IPS DF 4.7 (cell line): ENCODE measurements at regions not wholly inside any gene's neighbourhood (a gene's known extent, or its start where the extent isn't known, plus 50 kb on each side); places are given as distances from the start of the nearest gene placed in this dataset.
"Not testable (repeated sequence)": the region's sequence is repeated elsewhere in the genome, so short reads cannot be mapped to it uniquely, and the experiment has no call there.

Source experiments
- DNase-seq: peaks from one replicate; pipeline ENCODE4 v3.0.0-alpha.2; 2013; ENCODE audit warnings: low spot score; ENCODE audit errors: extremely low read depth

DNA sequence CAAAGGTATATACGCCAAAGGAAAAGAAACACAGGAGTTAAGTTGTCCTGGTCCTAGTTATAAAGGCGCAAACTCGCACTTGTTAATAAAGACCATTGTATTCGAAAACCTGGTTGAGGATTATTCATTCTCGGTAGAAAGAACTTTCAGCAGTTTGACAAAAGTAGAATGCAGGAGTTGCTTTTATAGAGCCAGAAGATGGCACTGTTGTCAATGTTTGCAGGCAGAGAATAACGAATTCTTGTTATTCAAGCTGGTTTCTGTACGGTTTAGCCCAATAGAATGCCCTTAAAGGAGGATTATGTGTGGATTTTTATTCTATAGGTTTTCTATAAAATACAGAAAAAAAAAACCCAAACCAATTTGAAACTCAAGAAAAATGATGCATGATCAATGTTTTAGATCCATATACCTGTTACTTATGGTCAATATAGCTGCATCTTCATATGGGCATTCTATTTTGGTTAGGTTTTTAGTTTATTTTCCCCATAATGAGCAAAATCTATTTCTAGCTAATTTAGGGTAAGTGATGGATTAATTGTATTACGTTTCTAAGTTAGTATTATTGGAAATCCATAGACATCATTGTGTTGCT is 510.3 kb downstream of the PLCL1 start:
- no peak for DNase-seq

DNA sequence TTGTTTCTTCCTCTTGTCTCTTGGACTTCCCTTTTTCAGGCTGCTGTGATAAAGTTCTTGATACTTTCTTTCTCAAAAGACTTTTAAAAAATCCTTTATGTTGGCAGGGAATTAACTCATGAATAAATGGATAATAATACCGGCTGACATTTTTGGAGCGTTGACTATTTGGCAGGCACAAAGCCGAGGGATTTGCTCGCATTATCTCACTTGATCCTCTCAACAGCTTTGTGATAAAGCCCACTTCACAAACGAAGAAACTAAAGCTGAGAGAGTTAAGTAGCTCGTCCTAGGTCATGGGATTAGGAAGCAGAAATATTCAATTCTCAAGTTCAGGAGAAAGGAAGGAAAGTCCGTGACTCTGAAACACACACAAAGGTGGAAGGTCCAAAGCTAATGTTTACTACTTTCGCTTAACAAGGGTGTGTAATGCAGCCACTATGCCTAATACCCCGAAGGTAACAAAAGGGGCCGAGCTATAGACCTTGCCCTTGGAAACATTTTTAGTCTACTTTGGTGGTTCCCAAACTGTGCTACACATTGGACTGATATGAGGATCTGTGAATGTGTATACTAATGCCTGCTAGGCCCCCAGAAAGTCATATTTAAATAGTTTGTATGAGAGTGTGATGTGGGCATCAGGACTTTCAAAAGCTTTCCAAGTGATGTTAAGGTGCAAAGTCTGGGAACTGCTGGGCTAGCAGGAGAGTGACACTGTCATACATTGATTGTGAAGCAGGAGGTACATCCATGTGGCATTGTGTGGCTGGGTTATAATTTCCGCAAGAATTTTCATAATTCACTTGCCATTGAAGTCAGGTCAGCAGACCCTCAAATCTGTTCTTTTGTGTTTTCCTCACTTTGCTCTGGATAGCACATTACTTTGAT is 508.4 kb downstream of the PLCL1 start:
- no peak for DNase-seq

DNA sequence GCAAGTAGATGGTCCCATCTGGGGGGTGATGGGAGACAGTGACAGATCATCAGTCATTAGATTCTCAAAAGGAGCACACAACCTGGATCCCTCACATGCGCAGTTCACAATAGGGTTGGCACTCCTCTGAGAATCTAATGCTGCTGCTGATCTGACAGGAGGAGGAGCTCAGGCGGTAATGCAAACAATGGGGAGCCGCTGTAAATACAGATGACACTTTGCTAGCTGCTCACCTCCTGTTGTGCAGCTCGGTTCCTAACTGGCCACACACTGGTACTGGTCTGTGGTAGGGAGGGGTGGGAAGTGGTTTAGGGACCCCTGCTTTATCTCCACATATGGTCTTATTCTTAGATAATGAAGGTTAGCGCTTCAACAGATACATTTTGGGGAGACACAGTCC is 506.6 kb downstream of the PLCL1 start:
- no peak for DNase-seq

DNA sequence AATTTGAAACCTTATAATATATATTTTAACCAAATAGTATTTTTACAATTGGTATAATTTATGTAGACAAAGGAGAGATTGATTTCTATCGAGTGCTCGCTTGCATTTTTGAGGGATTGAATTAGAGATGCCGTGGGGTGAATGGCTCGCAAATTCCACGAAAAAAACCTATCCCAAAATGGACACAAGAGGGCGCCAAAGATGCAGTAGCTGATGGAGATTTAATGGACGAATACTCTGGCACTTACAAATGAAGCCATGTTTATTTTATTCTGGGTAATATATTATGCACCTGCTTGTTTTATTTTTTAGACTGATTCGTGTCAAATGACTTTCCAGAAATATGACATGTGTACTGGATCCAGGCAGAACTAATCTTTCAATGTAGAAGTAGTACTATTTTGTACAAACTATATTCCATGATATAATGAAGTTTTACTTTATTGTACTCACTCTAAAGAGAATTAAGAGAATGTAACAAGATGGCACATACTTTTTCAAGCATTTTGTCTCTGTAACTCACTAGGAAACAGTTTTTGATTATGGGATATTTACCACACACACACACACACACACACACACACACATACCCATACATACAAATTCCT is 505.4 kb downstream of the PLCL1 start:
- DNase-seq, result no peak

DNA sequence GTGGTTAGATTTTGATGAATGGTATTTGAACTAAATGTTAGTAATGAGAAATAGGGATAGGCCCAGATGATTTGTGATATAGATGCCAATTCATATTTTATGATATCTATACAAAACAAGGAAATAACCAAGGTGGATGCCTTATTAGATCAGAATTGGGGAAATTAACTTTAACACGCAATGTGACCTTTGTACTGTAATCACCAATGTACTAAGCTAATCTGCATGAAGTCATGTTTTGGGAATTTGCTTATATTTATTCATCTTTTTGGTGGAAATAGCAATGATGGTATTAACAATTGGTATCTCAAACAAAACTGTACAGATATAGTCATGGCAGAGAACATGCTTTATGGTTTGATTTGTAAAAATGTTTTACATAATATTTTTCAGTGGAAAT is 504.7 kb downstream of the PLCL1 start:
- no peak for DNase-seq

DNA sequence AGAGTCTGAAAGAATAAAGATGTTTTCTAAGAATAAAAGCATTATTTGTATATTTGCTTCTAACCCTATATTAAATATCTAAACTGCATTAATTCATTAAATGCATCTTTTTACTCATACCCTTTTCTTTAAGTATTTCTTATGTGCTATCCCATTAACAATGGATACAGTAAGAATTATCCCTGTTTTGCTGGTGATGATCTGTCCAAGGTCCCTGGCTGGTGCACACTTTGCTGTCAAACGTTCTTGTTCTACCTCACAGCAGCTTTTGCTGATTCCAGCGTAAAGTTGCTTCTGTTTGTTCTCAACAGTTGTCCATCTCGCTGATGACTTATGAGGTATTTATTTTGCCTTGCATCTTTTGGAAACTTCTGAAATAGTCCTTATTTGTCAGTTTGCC is 504.0 kb downstream of the PLCL1 start:
- no peak for DNase-seq

- DNase-seq, result no peak
Measured at GRCh38 chr2:198307093-198307492, 502.7 kb downstream of the PLCL1 start.

- no peak for DNase-seq
Measured at GRCh38 chr2:198304859-198305258, 500.5 kb downstream of the PLCL1 start.

GRCh38 chr2:198297350-198297749 is 493.0 kb downstream of the PLCL1 start:
- DNase-seq, result no peak

GRCh38 chr2:198296665-198297308 is 492.4 kb downstream of the PLCL1 start:
- DNase-seq, result peak; percentile 71

GRCh38 chr2:198293281-198293680 is 488.9 kb downstream of the PLCL1 start:
- no peak for DNase-seq

DNA sequence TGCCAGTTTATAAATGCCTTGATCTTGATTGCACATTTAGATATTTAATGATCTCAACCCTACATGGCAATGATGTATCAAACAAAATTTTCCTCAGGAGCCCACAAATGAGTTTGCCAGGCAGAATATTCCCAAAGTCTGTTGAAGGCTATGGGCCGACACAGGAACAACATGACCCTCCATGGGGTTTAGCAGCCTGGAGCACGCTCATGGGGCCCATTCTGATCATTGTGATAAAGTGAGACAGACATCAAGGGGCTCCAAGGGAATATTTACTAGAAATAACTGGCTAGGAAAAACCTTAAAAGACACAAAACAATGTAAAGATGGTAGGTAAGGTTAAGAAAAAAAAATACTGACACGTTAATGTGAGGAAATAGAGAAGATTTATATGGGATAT is 485.4 kb downstream of the PLCL1 start:
- DNase-seq, result no peak

GRCh38 chr2:198287706-198288105 is 483.3 kb downstream of the PLCL1 start:
- no peak for DNase-seq

GRCh38 chr2:198285216-198285615 is 480.8 kb downstream of the PLCL1 start:
- no peak for DNase-seq

DNA sequence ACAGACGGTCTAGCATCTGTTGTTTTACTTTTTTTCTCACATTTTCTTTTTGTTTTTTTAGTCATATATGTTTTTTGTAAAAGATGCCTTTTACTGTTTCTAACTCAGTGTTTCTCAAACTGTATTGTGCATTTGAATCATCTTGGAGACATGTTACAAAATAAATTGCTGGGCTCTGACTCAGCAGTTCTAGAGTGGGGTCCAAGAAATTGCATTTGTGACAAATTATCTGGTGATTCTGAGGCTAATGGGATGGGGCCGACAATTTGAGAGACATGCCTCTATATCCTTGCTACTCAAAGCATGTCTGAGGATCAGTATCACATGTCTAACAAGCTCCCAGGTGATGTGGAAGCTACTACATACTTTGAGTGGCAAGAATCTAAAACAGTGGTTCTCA is 478.8 kb downstream of the PLCL1 start:
- no peak for DNase-seq

- DNase-seq, result no peak
Measured at GRCh38 chr2:198282061-198282460, 477.7 kb downstream of the PLCL1 start.

DNA sequence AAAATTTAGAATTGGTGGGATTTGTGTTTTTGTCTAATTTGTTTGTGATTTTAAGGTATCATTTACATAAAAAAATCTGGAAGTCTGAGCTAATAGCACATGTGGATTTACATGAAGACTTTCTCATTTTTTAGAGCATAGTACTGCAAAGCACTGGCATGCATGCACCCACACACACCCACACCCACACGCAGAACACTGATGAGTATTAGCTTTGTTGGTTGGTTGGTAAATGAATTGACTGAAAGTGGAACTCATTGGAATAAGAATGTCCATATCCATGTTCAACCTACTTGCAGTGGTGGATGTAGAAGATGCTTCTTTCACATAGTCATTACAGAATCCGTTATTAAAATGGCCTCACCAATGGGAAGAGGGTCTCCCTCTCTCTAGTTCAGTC is 475.8 kb downstream of the PLCL1 start:
- DNase-seq, result no peak

GRCh38 chr2:198279026-198279425 is 474.6 kb downstream of the PLCL1 start:
- no peak for DNase-seq

GRCh38 chr2:198277181-198277580 is 472.8 kb downstream of the PLCL1 start:
- no peak for DNase-seq

GRCh38 chr2:198273660-198274059 is 469.3 kb downstream of the PLCL1 start:
- no peak for DNase-seq

- not testable (repeated sequence) for DNase-seq
Measured at GRCh38 chr2:198270157-198270556, 465.8 kb downstream of the PLCL1 start.

DNA sequence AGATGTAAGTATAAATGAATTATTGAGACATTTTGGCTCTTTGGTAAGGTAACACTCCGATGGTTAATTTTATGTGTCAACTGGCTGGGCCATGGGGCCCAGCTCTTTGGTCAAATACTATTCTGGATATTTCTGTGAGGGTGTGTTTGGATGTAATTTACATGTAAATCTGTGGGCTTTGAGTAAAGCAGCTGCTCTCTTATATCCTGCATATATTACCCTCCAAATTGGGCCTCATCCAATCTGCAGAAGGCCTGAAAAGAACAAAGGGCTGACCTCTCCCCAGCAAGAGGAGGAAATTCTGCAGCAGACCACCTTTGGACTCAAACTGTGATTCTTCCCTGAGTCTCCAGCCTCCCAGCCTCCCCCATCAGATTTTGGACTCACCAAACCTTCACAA is 464.1 kb downstream of the PLCL1 start:
- no peak for DNase-seq
